Loucy (cell line): ENCODE measurements at regions not wholly inside any gene's neighbourhood (a gene's known extent, or its start where the extent isn't known, plus 50 kb on each side); places are given as distances from the start of the nearest gene placed in this dataset.

Experiments
- H2AFZ ChIP-seq: fragments of 200-600 bp; sonication (generic); 2 replicates; pipeline ENCODE4 v1.6.0; 2016; ENCODE audit warnings: antibody characterized with exemption, mild to moderate bottlenecking, low read length, moderate library complexity
- H3F3A ChIP-seq: fragments of 200-600 bp; 2 replicates; pipeline ENCODE4 v1.6.0; 2016; ENCODE audit warnings: antibody characterized with exemption, low read depth, mild to moderate bottlenecking
- H3K27me3 ChIP-seq: fragments of 200-600 bp; sonication (generic); 2 replicates; pipeline ENCODE4 v1.6.1; 2014; ENCODE audit warnings: low read length, mild to moderate bottlenecking; ENCODE audit not compliant: insufficient read depth, poor library complexity, severe bottlenecking
- H3K36me3 ChIP-seq: fragments of 200-600 bp; sonication (generic); 2 replicates; pipeline ENCODE4 v1.6.1; 2016; ENCODE audit warnings: low read length; ENCODE audit not compliant: insufficient read depth
- H3K4me1 ChIP-seq: fragments of 200-600 bp; sonication (generic); 2 replicates; pipeline ENCODE4 v1.5.1; 2014; ENCODE audit warnings: low read length, mild to moderate bottlenecking; ENCODE audit not compliant: insufficient read depth, poor library complexity, severe bottlenecking
- H3K4me2 ChIP-seq: fragments of 200-600 bp; sonication (generic); 2 replicates; pipeline ENCODE4 v1.6.0; 2014; ENCODE audit warnings: antibody characterized with exemption, low read length, low read depth, mild to moderate bottlenecking; ENCODE audit not compliant: poor library complexity, severe bottlenecking
- H3K4me3 ChIP-seq: fragments of 200-600 bp; sonication (generic); 2 replicates; pipeline ENCODE4 v1.5.1; 2014; ENCODE audit warnings: low read length, mild to moderate bottlenecking, mixed read lengths; ENCODE audit not compliant: poor library complexity, severe bottlenecking
- H3K79me2 ChIP-seq: fragments of 200-600 bp; sonication (generic); 2 replicates; pipeline ENCODE4 v1.6.1; 2014; ENCODE audit warnings: low read length; ENCODE audit not compliant: insufficient read depth
- H3K9ac ChIP-seq: fragments of 200-600 bp; sonication (generic); 2 replicates; pipeline ENCODE4 v1.6.0; 2014; ENCODE audit warnings: mild to moderate bottlenecking, low read depth, low read length, moderate library complexity; ENCODE audit not compliant: poor library complexity, severe bottlenecking
- H3K9me2 ChIP-seq: fragments of 200-600 bp; sonication (generic); replicated peaks from 2 replicates; pipeline ENCODE4 v1.6.1; 2016; ENCODE audit warnings: low read depth, low read length, mixed read lengths
- H3K9me3 ChIP-seq: fragments of 200-600 bp; sonication (generic); 2 replicates; pipeline ENCODE4 v1.6.1; 2014; ENCODE audit warnings: mild to moderate bottlenecking, antibody characterized with exemption, low read length, low read depth; ENCODE audit not compliant: insufficient read depth
- H4K20me1 ChIP-seq: fragments of 200-600 bp; sonication (generic); 2 replicates; pipeline ENCODE4 v1.6.0; 2014; ENCODE audit warnings: antibody characterized with exemption, low read length, mild to moderate bottlenecking; ENCODE audit not compliant: insufficient read depth, poor library complexity, severe bottlenecking
- CTCF ChIP-seq: fragments of 200-600 bp; sonication (generic); conservative IDR thresholded peaks from 2 replicates; pipeline ENCODE4 v1.5.1; 2014; ENCODE audit warnings: mild to moderate bottlenecking, antibody characterized with exemption, low read length
- EZH2phosphoT487 ChIP-seq: fragments of 200-600 bp; IDR thresholded peaks from 2 replicates; pipeline ENCODE4 v1.6.1; 2018; ENCODE audit warnings: antibody characterized with exemption, mild to moderate bottlenecking, moderate library complexity, borderline replicate concordance

- H3K27me3 ChIP-seq = no peaks in the 10 kb centered on the region
These were observed 385.8 kb upstream of the RBFOX1 start for GRCh38 chr16:6946802-6947201.

GRCh38 chr16:6946106-6946505, 386.5 kb upstream of the RBFOX1 start:
- H3K4me1 ChIP-seq = no peaks in the 10 kb centered on the region
- H3K4me3 ChIP-seq = no peak overlapping the region
- no peaks in the 10 kb centered on the region for H3K27me3 ChIP-seq
- H3K4me2 ChIP-seq = no peak overlapping the region
- no peaks in the 10 kb centered on the region for H4K20me1 ChIP-seq
- no peaks in the 10 kb centered on the region for H3K79me2 ChIP-seq
- H3K9me3 ChIP-seq = no peaks in the 10 kb centered on the region
- no peaks in the 10 kb centered on the region for H3F3A ChIP-seq
- H2AFZ ChIP-seq = no peak overlapping the region
- no peak for TF ChIP-seq EZH2phosphoT487
- no peak for TF ChIP-seq CTCF
- H3K9me2 ChIP-seq = no peaks in the 10 kb centered on the region
- H3K36me3 ChIP-seq = no peaks in the 10 kb centered on the region
- H3K9ac ChIP-seq = no peak overlapping the region

More at GRCh38 chr16:6946802-6947201, 385.8 kb upstream of the RBFOX1 start:
- Histone ChIP-seq H3K9me3 (no peaks in the 10 kb centered on the region), H3K4me3 (no peak overlapping the region), H3K9ac (no peak overlapping the region), H3K4me2 (no peak overlapping the region), H3K79me2 (no peaks in the 10 kb centered on the region), H3K9me2 (no peaks in the 10 kb centered on the region), H4K20me1 (no peaks in the 10 kb centered on the region), H3K4me1 (no peaks in the 10 kb centered on the region), H2AFZ (no peak overlapping the region), H3F3A (no peaks in the 10 kb centered on the region), H3K36me3 (no peaks in the 10 kb centered on the region)
- no peak for TF ChIP-seq EZH2phosphoT487
- no peak for TF ChIP-seq CTCF

GRCh38 chr16:6940968-6941367, 391.7 kb upstream of the RBFOX1 start:
- no peak overlapping the region for H3K4me2 ChIP-seq

More at GRCh38 chr16:6940968-6941367, 391.7 kb upstream of the RBFOX1 start:
- Histone ChIP-seq H3K9me2 (no peaks in the 10 kb centered on the region), H4K20me1 (no peaks in the 10 kb centered on the region), H3K36me3 (no peaks in the 10 kb centered on the region), H3K27me3 (no peaks in the 10 kb centered on the region), H3F3A (no peaks in the 10 kb centered on the region), H3K79me2 (no peaks in the 10 kb centered on the region), H3K4me1 (no peaks in the 10 kb centered on the region), H2AFZ (no peak overlapping the region), H3K9ac (no peak overlapping the region), H3K4me3 (no peak overlapping the region), H3K9me3 (no peaks in the 10 kb centered on the region)
- TF ChIP-seq EZH2phosphoT487 (no peak), CTCF (no peak)
